Tibial nerve (tissue), 3 donors: ENCODE measurements at regions not wholly inside any gene's neighbourhood (a gene's known extent, or its start where the extent isn't known, plus 50 kb on each side); places are given as distances from the start of the nearest gene placed in this dataset.

ENCODE experiments used
- POLR2A ChIP-seq, 2 donors: fragments of 450-650 bp; IDR thresholded peaks; one replicate each; pipeline ENCODE4 v1.6.1; 2017; ENCODE audit warnings: antibody characterized with exemption in 2 of 2, mild to moderate bottlenecking in 2 of 2, moderate library complexity in 2 of 2
- TF ChIP-seq, protein P1 (sequence below), 5 experiments: fragments of 200-600 bp in 3 of 5; fragments of 450-650 bp in 2 of 5; sonication (generic) in 3 of 5; IDR thresholded peaks; one replicate each; pipeline ENCODE4 v1.5.1; 2016 to 2019; ENCODE audit warnings: antibody characterized with exemption in 5 of 5, mild to moderate bottlenecking in 3 of 5, moderate library complexity in 2 of 5

- TF ChIP-seq, protein P1, sequence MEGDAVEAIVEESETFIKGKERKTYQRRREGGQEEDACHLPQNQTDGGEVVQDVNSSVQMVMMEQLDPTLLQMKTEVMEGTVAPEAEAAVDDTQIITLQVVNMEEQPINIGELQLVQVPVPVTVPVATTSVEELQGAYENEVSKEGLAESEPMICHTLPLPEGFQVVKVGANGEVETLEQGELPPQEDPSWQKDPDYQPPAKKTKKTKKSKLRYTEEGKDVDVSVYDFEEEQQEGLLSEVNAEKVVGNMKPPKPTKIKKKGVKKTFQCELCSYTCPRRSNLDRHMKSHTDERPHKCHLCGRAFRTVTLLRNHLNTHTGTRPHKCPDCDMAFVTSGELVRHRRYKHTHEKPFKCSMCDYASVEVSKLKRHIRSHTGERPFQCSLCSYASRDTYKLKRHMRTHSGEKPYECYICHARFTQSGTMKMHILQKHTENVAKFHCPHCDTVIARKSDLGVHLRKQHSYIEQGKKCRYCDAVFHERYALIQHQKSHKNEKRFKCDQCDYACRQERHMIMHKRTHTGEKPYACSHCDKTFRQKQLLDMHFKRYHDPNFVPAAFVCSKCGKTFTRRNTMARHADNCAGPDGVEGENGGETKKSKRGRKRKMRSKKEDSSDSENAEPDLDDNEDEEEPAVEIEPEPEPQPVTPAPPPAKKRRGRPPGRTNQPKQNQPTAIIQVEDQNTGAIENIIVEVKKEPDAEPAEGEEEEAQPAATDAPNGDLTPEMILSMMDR (IDR thresholded peaks at IDR 0.05): no peak
- no peak for TF ChIP-seq POLR2A (IDR thresholded peaks at IDR 0.05)
Measured at GRCh38 chr18:78754311-78755043, 225.1 kb upstream of the SALL3 start.
